HCT116 (cell line): ENCODE measurements at regions not wholly inside any gene's neighbourhood (a gene's known extent, or its start where the extent isn't known, plus 50 kb on each side); places are given as distances from the start of the nearest gene placed in this dataset.

Source experiments
- ATAC-seq: fragments of 200-7000 bp; cut with Tn5 transposase; 2 replicates; pipeline ENCODE4 v1.9.1; 2020; ENCODE audit warnings: mild to moderate bottlenecking, moderate library complexity
- BruUV-seq: library from RNA; stranded (reverse); fragments of 400-500 nt; replicated peaks from 2 replicates; lab custom pipeline; 2021; lab: Mats Ljungman, UMichigan
- CTCF ChIA-PET: fragments of 300-600 bp; sonication (Branson Sonifier 250); formaldehyde crosslinking; loops from one replicate; lab custom pipeline; 2021; ENCODE audit warnings: antibody characterized with exemption; lab: Charles Lee
- POLR2A ChIA-PET: fragments of 300-600, 350-600 bp; sonication (Branson Sonifier 250); formaldehyde crosslinking; loops from one replicate; lab custom pipeline; 2021; ENCODE audit warnings: antibody characterized with exemption; lab: Charles Lee
- RAD21 ChIA-PET, 2 experiments: fragments of 300-600 bp; sonication (Branson Sonifier 250); formaldehyde crosslinking; loops; one replicate each; lab custom pipeline; 2023; ENCODE audit warnings: low total read pairs in 2 of 2; ENCODE audit not compliant: uncharacterized antibody in 2 of 2, unreplicated experiment in 2 of 2, low non-redundant PET in 1 of 2; lab: Charles Lee
- DNase-seq: peaks from one replicate; pipeline ENCODE4 v3.0.0-alpha.2; 2010; ENCODE audit warnings: low read depth, low spot score
- H2AFZ ChIP-seq: fragments of 200-600 bp; shearing (Covaris generic), sonication (generic); 2 replicates; pipeline ENCODE4 v1.6.1; 2017; ENCODE audit warnings: low read depth, mixed run types, mixed read lengths, antibody characterized with exemption, low read length; ENCODE audit not compliant: poor library complexity, severe bottlenecking
- H3K27ac ChIP-seq: 2 replicates; pipeline ENCODE4 v1.5.1; 2012; ENCODE audit warnings: low read depth, low read length
- H3K27me3 ChIP-seq: fragments of 200-600 bp; sonication (generic); 2 replicates; pipeline ENCODE4 v1.6.1; 2016; ENCODE audit warnings: mixed run types, low read length, mixed read lengths; ENCODE audit not compliant: insufficient read depth
- H3K36me3 ChIP-seq, 2 experiments: fragments of 200-500 bp in 1 of 2; fragments of 200-600 bp in 1 of 2; sonication (Bioruptor generic) in 1 of 2; sonication (generic) in 1 of 2; 2 replicates each; pipeline versions ENCODE4 v1.5.1 to v1.6.1; 2014 to 2016; ENCODE audit warnings: low read length in 2 of 2, inconsistent platforms in 1 of 2, mixed read lengths in 1 of 2, mixed run types in 1 of 2; ENCODE audit not compliant: insufficient read depth in 2 of 2, control insufficient read depth in 1 of 2
- H3K4me1 ChIP-seq, 2 experiments: fragments of 200-600 bp in 1 of 2; sonication (generic) in 1 of 2; 2 replicates each; pipeline versions ENCODE4 v1.5.1 to v1.6.1; 2012 to 2017; ENCODE audit warnings: low read length in 2 of 2, inconsistent platforms in 1 of 2, mild to moderate bottlenecking in 1 of 2, mixed read lengths in 1 of 2, mixed run types in 1 of 2, moderate library complexity in 1 of 2; ENCODE audit not compliant: insufficient read depth in 2 of 2, control insufficient read depth in 1 of 2
- H3K4me2 ChIP-seq: fragments of 200-600 bp; sonication (generic); 2 replicates; pipeline ENCODE4 v1.6.1; 2017; ENCODE audit warnings: mixed run types, low read length, mixed read lengths
- H3K4me3 ChIP-seq, 2 experiments: fragments of 200-600 bp in 1 of 2; sonication (generic) in 1 of 2; replicated peaks in 1 of 2; 2 replicates each; pipeline ENCODE4 v1.5.1; 2011 to 2016; ENCODE audit warnings: low read length in 2 of 2, control low read depth in 1 of 2, low read depth in 1 of 2, mild to moderate bottlenecking in 1 of 2, mixed read lengths in 1 of 2, mixed run types in 1 of 2
- H3K79me2 ChIP-seq: fragments of 200-600 bp; sonication (generic); 2 replicates; pipeline ENCODE4 v1.6.1; 2017; ENCODE audit warnings: mild to moderate bottlenecking, mixed run types, low read length, moderate library complexity, mixed read lengths; ENCODE audit not compliant: insufficient read depth
- H3K9ac ChIP-seq: fragments of 200-600 bp; sonication (generic); 2 replicates; pipeline ENCODE4 v1.6.1; 2016; ENCODE audit warnings: low read length, mixed read lengths
- H3K9me2 ChIP-seq: fragments of 200-600 bp; sonication (generic), shearing (Covaris generic); 2 replicates; pipeline ENCODE4 v1.6.1; 2017; ENCODE audit warnings: mixed run types, mild to moderate bottlenecking, moderate library complexity; ENCODE audit not compliant: insufficient read depth
- H3K9me3 ChIP-seq, 2 experiments: fragments of 200-500 bp in 1 of 2; fragments of 200-600 bp in 1 of 2; sonication (Bioruptor generic) in 1 of 2; sonication (generic) in 1 of 2; 2 replicates each; pipeline ENCODE4 v1.6.1; 2014 to 2017; ENCODE audit warnings: low read length in 2 of 2, mixed read lengths in 2 of 2, inconsistent platforms in 1 of 2, low read depth in 1 of 2, mild to moderate bottlenecking in 1 of 2, mixed run types in 1 of 2, moderate library complexity in 1 of 2; ENCODE audit not compliant: control insufficient read depth in 1 of 2, insufficient read depth in 1 of 2
- H4K20me1 ChIP-seq: fragments of 200-600 bp; sonication (generic), shearing (Covaris generic); 2 replicates; pipeline ENCODE4 v1.6.1; 2017; ENCODE audit warnings: mixed run types, mild to moderate bottlenecking, moderate library complexity; ENCODE audit not compliant: insufficient read depth
- ATF3 ChIP-seq: IDR thresholded peaks from 2 replicates; pipeline ENCODE4 v1.6.1; 2012
- CBX3 ChIP-seq: IDR thresholded peaks from 2 replicates; pipeline ENCODE4 v1.6.1; 2012; ENCODE audit warnings: low read depth
- CTCF ChIP-seq, 3 experiments: fragments of 200-600 bp in 1 of 3; sonication (generic) in 1 of 3; IDR thresholded peaks in 2 of 3; conservative IDR thresholded peaks in 1 of 3; 2 replicates each; pipeline ENCODE4 v1.5.1; 2012 to 2017; ENCODE audit warnings: low read depth in 2 of 3, low read length in 2 of 3, antibody characterized with exemption in 1 of 3, borderline replicate concordance in 1 of 3, control low read depth in 1 of 3, mild to moderate bottlenecking in 1 of 3, mixed read lengths in 1 of 3, mixed run types in 1 of 3, moderate library complexity in 1 of 3; ENCODE audit not compliant: insufficient read depth in 1 of 3
- ELF1 ChIP-seq: IDR thresholded peaks from 2 replicates; pipeline ENCODE4 v1.6.1; 2012; ENCODE audit warnings: low read depth, borderline replicate concordance
- EZH2 ChIP-seq: fragments of 200-600 bp; sonication (generic); IDR thresholded peaks from 2 replicates; pipeline ENCODE4 v1.6.1; 2017; ENCODE audit warnings: antibody characterized with exemption, mixed run types
- EZH2phosphoT487 ChIP-seq: fragments of 200-600 bp; IDR thresholded peaks from 2 replicates; pipeline ENCODE4 v1.6.1; 2018; ENCODE audit warnings: antibody characterized with exemption, borderline replicate concordance
- FOSL1 ChIP-seq: IDR thresholded peaks from 2 replicates; pipeline ENCODE4 v1.6.1; 2012; ENCODE audit warnings: low read depth
- RAD21 ChIP-seq: IDR thresholded peaks from 2 replicates; pipeline ENCODE4 v1.6.1; 2012; ENCODE audit warnings: low read depth, mild to moderate bottlenecking
- REST ChIP-seq: IDR thresholded peaks from 2 replicates; pipeline ENCODE4 v1.6.1; 2012; ENCODE audit warnings: low read depth
- SIN3A ChIP-seq: IDR thresholded peaks from 2 replicates; pipeline ENCODE4 v1.6.1; 2012; ENCODE audit warnings: low read depth
- SP1 ChIP-seq: IDR thresholded peaks from 2 replicates; pipeline ENCODE4 v1.6.1; 2012; ENCODE audit warnings: low read depth
- YY1 ChIP-seq: IDR thresholded peaks from 2 replicates; pipeline ENCODE4 v1.6.1; 2011; ENCODE audit warnings: low read length, low read depth, moderate library complexity, mild to moderate bottlenecking; ENCODE audit not compliant: insufficient replicate concordance; ENCODE audit errors: extremely low read depth
- intact Hi-C: fragments of 100-400 bp; cut with micrococcal nuclease; formaldehyde crosslinking; loops from 2 replicates; pipeline ENCODE4 v1.10.0; 2022

GRCh38 chr3:194806991-194807630, 121.4 kb downstream of the FAM43A start:
- Histone ChIP-seq H3K9ac (no peak overlapping the region), H3K27me3 (peaks cover 20% of the 10 kb centered on the region; the same call in 1 of the 2 replicates), H3K4me3 (no peak overlapping the region), H3K4me2 (no peak overlapping the region), H3K27ac (no peak overlapping the region), H3K4me1 (no peaks in the 10 kb centered on the region), H2AFZ (no peak overlapping the region), H3K9me2 (no peaks in the 10 kb centered on the region), H4K20me1 (no peaks in the 10 kb centered on the region), H3K36me3 (no peaks in the 10 kb centered on the region), H3K79me2 (no peaks in the 10 kb centered on the region), H3K9me3 (no peaks in the 10 kb centered on the region)
- BruUV-seq: no TSS peak
- intact Hi-C loops: no loop called here
- RAD21 ChIA-PET: no interaction called here
- no peak for TF ChIP-seq EZH2phosphoT487
- no peak for TF ChIP-seq EZH2
- no peak for TF ChIP-seq SIN3A
- no peak for TF ChIP-seq ELF1
- CTCF ChIA-PET: no interaction called here
- ATAC-seq (no peak), DNase-seq (no peak)
- POLR2A ChIA-PET: no interaction called here

- Histone ChIP-seq H3K4me3 (no peak overlapping the region), H3K9me2 (no peaks in the 10 kb centered on the region), H2AFZ (no peak overlapping the region), H3K9me3 (no peaks in the 10 kb centered on the region), H3K27me3 (peaks cover 16% of the 10 kb centered on the region; the same call in 1 of the 2 replicates), H3K79me2 (no peaks in the 10 kb centered on the region), H4K20me1 (no peaks in the 10 kb centered on the region), H3K9ac (no peak overlapping the region), H3K36me3 (no peaks in the 10 kb centered on the region), H3K4me1 (no peaks in the 10 kb centered on the region), H3K27ac (no peak overlapping the region), H3K4me2 (no peak overlapping the region)
- no peak; the same call in 1 of the 2 replicates for ATAC-seq
- RAD21 ChIA-PET: no interaction called here
- BruUV-seq: no TSS peak
- POLR2A ChIA-PET: no interaction called here
- intact Hi-C loops: no loop called here
- CTCF ChIA-PET: no interaction called here
- no peak for DNase-seq
- TF ChIP-seq CBX3 (no peak), CTCF (IDR thresholded peaks at IDR 0.05 in 2 of 3, conservative IDR thresholded peaks at IDR 0.05 in 1 of 3; ENCODE audit: borderline replicate concordance in 1 of 3, insufficient read depth in 1 of 3, low read depth in 2 of 3, low read length in 2 of 3) (no peak), REST (no peak), ELF1 (no peak), ATF3 (no peak), FOSL1 (no peak), RAD21 (no peak), SP1 (no peak), EZH2 (no peak), YY1 (no peak)
These were observed 123.0 kb downstream of the FAM43A start for GRCh38 chr3:194808640-194809097.
